NCI-H1105 (cell line): ENCODE measurements at regions not wholly inside any gene's neighbourhood (a gene's known extent, or its start where the extent isn't known, plus 50 kb on each side); places are given as distances from the start of the nearest gene placed in this dataset.
"Not testable (repeated sequence)": the region's sequence is repeated elsewhere in the genome, so short reads cannot be mapped to it uniquely, and the experiment has no call there.

ENCODE experiments used
- DNase-seq: peaks from one replicate; lab custom pipeline; 2025; lab: John Stamatoyannopoulos, UW

DNA sequence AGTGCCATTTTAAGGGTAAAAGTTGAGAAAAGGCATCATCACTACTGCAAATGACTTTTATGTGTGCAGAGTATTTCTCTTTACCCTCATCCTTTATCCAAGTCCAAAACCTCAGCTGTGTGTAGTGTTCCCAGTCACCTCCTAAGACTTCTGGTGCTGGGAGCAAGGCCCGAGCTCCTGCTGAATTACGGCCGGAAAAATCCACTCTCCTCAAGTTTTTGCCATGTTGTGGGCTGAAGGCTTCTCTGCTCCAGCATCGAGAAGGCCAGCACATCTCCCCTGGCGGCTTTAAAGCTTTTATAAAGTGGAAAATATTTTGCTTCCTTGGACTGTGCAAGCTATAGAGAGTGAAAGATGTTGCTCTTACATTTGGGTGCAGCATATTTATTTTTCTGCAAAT is 153.2 kb upstream of the THBS2 start:
- DNase-seq, result no peak

DNA sequence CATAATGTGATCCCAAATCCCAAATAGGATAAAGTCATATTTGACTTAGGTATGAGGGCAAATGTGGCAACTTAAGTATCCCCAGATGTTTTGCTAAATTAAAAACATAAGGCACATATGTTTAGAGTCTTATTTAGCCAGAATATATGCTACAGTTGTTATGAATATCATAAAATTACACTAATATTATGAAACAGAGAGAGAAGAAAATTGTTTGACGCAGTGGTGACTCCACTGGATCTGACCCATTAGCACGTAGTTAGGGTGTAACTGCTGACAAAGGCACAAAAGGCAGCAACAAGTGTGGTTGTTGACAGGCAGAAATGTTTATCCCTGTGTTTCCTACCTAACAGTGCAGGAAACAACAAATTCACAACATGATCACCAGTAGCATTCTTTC is 152.4 kb upstream of the THBS2 start:
- DNase-seq, result no peak

DNA sequence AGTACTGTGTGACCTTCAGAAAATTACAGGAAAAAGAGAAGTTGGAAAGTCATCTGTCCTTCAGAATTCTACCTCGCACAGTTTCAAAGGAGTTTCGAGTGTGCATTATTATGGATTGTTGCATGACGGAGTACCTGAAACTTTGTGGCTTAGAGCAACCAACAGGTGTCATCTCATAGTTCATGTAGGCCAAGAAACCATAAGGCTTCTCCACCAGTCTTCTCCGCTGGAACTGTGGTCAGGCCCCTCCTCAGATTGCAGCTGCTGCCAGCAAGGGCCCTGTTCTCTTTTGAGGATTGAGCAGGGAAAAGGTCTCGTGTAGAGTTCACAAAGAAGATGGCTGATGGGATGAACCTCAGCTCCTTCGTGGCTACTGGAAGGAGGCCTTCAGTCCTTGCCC is 151.2 kb upstream of the THBS2 start:
- DNase-seq, result no peak

DNA sequence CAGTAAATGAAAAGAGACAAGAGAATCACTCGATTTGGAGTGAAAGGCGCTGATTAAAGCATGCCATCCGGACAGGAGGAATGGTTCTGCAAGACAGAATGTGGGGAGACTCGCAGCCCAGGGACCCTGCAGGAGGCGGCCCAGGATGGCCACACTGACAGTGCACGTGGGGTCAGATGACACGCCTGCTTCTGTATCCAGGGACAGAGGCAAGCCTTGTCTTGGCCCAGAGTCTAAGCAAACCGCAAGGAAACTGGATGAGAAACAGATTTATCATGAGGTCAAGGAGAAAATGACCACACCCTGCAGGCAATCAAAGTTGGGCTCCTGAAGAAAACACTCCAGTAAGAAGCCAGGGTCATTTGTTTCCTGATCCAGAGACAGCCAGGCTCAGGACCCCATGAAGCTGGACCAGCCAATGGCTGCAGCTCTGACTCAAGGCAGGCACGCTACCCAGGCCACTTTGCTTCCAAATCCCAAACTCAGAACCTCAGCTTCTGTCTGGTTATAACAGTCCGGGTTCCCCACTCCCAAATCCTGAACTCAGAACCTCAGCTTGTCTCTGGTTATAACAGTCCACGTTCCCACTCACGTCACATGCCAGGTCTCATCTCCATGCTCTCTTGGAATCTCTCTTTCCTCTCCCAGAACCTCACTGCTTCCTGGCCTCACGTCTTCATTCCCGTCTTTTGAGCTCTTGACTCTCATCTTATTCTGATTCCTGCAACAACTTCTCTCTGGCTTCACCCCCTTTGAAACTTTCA is 144.9 kb upstream of the THBS2 start:
- no peak for DNase-seq

DNA sequence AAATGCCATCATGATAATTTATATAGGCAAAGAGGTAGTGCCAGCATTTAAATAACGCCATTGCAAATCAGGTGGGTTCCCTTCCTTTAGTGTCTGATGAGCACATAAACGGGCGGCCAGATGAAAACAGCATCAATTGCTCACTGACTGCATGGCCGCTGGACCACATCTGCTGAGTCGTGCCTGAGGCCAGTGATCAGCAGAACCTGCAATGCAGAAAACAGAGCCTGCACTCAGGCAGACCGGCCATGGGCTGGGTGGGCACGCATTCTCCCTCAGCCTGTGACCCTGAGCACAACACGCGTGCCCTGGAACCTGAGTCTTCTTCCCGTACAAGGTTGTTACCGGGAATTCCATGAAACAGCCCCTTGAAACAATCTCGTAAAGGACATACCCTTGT is 144.0 kb upstream of the THBS2 start:
- no peak for DNase-seq

DNA sequence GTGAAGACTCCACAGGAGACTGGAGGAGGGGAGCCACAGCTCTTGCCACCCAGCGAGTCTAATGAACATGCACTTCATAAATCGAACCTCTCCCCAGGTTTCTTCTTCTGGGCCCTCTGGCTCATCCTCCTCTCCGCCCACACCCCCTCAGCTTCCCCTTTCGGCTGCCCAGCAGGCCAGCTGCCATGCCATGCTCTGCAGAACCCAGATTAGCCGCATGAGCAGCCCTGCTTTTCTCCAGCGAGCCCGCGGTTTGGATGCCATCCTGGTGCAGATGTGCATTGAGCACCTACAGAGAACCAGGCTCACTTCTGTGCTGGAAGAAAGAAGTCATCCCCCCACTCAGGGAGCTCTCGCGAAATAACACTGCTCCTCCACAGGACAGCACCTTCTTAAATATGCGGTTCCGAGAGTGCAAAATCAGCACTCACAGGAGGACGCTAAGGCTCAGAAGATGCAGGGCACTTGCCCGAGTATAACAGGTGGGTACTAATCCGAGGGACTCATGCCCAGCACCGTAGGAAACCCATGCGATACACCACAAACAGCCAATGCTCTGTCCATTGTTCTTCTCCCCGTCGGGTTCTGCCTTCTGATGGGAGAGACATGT is 143.0 kb upstream of the THBS2 start:
- no peak for DNase-seq

DNA sequence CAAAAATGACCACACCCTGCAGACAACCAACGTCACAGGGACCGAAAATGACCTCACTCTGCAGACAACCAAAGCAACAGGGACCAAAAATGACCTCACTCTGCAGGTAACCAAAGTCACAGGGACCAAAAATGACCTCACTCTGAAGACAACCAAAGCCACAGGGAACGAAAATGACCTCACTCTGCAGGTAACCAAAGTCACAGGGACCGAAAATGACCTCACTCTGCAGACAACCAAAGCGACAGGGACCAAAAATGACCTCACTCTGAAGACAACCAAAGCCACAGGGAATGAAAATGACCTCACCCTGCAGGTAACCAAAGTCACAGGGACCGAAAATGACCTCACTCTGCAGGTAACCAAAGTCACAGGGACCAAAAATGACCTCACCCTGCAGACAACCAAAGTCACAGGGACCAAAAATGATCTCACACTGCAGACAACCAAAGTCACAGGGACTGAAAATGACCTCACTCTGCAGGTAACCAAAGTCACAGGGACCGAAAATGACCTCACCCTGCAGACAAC is 142.4 kb upstream of the THBS2 start:
- not testable (repeated sequence) for DNase-seq

DNA sequence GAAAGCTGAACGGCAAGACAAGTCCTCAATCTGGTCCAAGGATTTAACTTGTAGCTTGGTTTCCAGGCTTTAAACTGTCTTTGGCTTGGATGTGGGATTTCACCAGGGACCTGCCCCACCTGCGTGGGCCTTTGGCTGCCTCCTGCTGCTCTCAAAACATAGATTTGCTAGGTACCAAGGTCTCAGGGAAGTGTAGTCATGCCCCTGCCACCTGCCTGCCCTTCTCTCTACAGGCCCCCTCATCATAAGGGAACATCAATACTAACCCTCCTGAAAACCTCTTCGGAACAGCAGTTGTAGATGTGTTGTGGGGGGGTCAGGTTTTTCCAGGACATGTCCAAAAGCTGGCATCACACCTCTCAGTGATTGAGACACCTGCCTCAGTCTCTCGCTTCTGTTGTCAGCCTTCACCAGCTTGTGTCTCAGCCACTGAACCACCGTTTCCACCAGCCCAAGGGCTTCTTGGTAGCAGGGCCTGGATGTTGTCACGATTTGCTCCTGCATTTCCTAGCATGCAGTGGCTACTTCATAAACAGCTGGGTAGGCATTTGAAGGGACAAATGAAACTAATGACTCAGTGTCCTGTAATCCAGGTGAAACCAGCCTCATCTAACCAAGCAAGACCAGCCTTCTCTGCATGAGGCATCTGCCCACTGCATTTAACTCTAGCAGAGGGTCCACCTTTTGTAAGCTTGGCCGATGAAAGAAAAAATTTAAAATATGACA is 141.6 kb upstream of the THBS2 start:
- DNase-seq, result no peak

DNA sequence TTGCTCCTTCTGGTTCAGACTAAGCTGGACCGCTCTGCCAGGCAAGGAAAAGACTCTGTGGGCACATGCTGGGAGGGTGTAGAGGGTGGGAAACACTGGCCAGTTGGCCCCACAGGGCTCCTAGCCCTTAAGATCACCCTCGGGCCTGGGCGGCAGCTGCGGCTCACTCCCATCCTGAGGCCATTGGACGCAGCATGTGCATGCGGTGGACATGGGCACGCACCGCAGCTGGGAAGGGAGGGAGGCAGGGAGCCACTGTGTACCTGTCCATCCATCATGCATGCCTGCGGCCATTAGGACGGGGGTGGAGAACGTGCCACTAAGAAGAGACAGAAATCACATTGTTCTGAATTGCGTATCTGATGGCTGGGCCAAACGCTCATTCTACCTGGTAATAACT is 140.1 kb upstream of the THBS2 start:
- DNase-seq, result no peak

DNA sequence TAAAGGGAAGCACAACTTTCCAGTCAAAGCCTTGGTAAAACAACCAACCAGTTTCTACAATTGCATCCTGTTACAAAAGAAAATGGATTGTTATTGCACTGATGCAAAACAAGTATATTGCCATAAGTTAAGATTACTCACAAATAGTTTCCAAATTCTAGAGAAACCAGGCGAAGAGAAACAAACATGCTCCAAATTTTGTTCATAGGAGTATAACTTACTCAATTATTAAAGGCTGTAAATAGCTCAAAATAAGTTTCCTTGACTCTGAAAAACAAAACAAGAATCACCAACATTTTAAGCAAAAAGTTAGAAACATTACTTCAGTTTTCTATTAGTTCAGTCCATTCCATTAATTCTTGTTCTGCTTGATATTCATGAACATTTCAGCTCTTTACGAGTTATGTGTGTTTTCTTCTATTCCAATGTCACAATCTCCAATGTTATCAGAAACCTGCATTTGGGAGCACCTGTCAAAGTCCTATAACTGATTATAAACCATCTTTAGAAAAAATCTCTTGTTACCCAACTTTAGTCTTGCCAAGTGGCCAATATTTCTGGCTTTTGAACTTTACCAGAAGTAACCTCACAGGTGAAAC is 137.9 kb upstream of the THBS2 start:
- DNase-seq, result no peak

DNA sequence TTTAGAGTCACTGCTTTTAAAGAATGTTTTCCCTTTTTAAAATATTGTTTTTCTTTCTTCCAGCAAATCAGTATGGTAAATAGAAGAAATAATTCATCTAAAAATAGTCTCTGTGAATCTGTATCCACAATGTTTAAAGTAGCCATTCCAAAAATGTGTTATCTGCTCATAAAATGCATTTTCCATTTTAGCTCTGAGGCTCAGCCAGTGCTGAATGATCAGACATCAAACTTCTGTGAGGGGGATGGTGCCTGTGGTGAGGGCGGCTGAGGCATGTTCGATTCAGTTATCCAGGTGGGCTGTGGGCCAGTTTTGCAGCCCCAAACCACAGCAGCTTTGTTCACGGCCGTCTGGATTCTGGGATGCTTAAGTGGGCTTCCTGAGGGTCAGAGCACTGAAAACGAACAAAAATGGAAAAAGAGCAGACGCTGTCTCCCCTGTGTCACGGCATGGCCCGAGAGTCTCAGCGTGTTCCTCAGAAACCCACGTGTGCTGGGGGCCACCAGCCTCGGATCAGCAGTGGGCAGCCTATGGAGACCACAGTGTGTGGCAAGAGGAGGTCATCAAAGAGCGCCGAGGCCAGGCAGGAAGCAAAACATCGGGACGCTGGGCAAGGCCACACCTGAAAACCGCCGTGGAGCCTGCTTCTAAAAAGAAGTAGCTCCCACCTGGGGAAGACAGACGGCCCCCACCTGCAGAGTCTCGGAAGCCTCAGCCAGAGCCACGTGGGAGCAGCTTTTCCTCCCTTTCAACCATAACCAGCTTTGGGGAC is 134.9 kb upstream of the THBS2 start:
- no peak for DNase-seq

DNA sequence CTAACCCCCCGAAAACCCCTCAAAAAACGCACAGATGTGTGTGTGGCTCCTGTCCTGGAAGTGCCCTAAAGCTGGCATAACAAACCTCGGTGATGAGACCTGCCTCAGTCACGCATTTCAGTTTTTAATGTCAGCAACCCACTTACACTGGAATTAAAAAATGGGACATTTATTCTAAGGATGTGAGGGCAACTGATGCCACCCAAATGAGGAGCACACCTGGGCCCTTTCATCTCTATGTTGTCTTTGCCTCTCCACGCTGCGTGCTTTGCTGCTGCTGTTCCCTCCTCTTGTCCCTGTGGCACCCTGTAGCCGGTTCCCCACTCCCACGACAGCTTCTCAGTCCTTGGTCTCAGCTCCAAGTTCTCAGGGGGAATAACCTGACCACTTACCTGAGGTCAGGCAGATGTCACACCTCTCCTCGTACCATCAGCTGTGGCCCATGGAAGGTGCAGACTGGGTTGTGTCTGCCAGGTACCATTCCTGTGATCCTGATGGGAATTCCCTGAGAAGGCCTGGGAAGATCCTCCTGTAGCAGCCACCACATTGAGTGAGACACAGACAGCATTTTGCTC is 134.2 kb upstream of the THBS2 start:
- no peak for DNase-seq

DNA sequence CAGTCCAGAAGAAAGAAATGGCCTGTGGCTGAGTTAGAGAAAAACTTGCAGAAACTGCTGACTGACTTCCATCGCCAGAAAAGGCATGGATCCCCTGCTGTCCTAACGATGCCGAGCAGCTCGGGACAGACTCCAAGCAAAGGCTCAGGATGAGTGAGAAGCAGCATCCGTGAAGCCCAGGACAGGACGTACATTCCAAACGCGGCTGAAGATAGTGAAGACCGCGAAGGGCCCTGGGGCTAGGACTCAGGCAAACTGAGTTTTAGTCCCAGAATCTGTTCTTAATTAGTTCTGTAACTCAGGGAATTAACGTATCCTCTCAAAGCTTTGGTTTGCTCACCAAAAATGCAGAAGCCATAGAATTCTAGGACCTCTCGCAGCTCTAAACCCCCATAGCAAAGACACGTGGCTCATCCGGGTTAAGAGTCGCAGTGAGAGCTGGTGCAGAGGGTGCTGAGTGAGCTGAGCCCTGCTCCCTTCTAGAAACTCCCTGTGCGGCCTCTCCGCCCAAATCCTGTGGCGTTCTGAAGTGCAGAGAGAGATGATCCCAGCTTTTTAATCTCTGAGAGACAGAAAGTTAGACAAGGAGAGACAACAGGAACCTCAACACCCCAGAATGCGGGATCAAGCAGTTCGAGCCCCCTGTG is 132.9 kb upstream of the THBS2 start:
- DNase-seq, result no peak

DNA sequence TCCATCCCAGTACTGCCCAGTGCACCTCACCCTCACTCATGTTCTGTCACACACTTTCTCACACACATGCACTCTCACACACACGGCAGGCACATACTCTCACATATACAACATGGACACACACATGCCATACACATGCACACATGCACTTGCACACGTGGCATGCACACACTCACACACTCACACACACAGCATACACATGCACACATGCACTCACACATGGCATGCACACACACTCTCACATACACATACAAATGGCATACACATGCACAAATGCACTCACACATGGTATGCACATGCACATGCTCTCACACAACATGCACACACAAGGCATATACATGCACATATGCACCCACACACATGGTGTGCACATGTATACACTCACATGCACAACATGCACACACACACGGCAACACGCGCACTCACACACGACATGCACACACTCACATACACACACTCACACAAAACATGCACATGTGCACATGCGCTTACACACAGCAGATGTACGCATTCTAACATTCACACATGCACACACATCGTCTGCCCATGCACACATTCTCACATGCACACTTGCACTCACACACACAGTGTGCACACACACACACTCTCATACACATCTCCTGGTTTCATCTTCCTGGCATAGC is 131.7 kb upstream of the THBS2 start:
- DNase-seq, result no peak

DNA sequence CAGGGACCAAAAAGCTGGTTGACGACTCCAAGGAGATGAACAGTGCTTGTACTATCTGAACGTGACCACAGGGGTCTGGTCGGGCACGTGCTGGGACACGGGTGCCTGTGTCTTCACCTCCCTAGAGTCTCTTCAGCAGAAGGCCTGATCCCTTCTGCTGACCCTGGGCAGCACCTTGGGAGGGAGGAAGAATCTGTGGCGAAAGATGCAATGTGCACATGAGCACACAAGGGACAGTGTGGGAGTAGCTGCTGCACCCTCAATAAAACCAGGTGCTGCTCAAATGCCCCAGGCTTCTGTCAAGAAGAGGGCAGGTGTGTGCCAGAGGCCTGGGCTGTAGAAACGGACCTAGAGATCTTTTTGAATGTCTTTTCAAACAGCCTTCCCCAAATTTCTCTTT is 130.6 kb upstream of the THBS2 start:
- no peak for DNase-seq

DNA sequence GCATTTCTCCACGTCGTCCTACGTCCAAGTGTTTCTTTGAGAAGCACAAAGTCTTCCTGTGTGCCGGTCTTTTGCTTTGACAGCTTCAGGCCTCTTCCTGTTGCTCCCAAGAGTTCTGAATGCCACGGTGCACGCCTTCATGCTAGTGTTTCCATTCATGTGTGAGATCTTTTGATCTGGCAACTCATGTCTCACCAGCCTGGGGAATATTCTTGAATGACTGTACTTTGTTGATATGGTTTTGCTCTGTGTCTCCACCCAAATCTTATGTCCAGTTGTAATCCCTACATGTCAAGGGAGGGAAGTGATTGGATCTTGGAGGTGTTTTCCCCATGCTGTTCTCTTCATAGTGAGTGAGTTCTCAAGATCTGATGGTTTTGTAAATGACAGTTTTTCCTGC is 129.6 kb upstream of the THBS2 start:
- no peak for DNase-seq

DNA sequence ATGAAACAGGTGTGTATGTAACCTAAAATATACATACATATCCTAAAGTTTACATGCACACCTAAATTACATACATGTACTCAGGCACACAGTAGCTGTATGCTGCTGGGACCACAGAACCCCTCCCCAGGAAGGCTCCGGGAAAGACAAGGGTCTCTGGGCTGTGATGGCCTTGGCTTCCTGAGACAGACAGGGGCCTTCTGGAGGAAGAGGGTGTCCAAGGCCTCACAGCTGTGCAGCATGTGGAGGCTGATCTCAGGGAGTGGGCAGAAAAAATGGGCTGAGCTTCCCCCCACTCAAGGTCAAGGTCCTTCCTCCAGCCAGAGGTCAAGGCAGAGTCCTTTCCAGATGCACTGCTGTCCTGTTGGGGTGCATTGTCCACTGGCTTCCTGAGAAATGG is 129.1 kb upstream of the THBS2 start:
- DNase-seq, result no peak

DNA sequence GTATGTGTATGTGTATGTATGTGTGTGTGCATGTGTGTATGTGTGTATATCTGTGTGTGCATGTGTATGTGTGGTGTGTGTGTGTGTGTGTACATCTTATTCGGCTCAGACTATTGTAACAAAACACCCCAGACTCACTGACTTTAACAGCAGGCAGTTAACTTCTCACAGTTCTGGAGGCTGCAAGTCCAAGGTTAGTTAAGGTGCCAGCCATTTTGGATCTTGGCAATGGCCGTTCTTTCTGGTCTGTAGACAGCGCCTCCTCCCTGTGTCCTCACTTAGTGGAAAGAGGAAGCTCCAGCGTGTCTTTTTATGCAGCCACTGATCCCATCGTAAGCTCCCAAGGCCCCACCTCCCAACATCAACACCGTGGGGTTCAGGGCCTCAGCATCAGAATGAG is 128.3 kb upstream of the THBS2 start:
- no peak for DNase-seq

DNA sequence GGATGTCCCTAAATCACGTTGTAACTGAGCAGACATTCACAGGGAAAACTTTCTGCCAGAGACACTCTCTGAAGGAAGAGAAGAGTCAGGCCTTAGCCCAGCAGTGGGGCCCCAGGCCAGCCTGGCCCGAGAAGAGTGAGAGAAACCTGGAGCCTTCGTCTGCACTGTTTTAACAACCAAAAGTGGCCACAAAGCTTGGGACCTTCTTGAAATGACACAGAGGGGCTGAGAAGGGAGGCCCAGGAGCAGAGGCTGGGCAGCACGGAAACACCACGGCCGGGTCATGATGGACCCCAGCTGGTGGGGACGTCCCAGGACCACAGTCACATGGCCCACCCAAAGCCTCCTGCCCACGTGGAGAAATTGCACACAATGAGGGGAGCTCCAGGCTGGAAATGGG is 126.8 kb upstream of the THBS2 start:
- DNase-seq, result no peak

DNA sequence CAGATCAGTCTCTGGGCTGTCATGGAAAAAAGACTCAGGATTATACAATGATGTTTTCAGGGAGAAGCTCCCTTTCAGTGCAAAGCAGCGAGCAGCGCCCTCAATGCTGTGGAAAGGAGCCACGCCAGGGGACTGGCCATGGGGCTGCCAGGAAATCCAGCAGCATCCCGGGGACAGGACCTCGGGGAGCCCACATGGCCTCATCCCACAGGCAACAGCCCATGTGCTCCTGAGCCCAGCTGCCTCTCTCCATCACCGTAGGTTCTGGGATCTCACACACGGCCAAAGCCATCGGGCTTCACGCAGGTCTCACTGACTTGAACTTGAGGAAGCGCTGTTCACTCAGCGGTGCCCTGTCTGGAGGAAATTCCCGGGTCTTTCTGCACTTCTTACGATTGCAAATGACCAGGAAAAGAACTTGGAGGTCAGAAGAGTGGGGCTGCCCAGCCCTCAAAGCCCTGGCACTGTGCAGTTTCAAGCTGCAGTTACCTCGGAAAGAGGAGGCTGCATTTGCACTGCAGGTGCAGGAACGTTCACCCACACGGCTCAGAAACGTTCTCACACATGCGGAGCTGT is 125.9 kb upstream of the THBS2 start:
- DNase-seq, result no peak
